ENCODE measurements at regions not wholly inside any gene's neighbourhood (a gene's known extent, or its start where the extent isn't known, plus 50 kb on each side); places are given as distances from the start of the nearest gene placed in this dataset.

- Histone ChIP-seq H3K36me3 (ENCODE audit: control insufficient read depth in 2 of 2, insufficient read depth in 2 of 2, low read length in 1 of 2) (no peaks in the 10 kb centered on the region), H3K4me1 (ENCODE audit: control insufficient read depth in 2 of 2, insufficient read depth in 2 of 2, low read length in 2 of 2) (peaks cover 0 to 4% of the 10 kb centered on the region in 2 donors), H3K9me3 (ENCODE audit: control insufficient read depth in 2 of 2, insufficient read depth in 1 of 2, low read length in 1 of 2) (no peaks in the 10 kb centered on the region), H3K27me3 (ENCODE audit: control insufficient read depth in 2 of 2, insufficient read depth in 1 of 2, low read length in 1 of 2) (peaks cover 23 to 36% of the 10 kb centered on the region in 2 donors), H3K4me3 (ENCODE audit: low read length in 2 of 2) (peak overlapping the region in 1 of 2 donors; percentile 17), H3K27ac (ENCODE audit: low read depth in 1 of 2, low read length in 1 of 2) (no peak overlapping the region)
- WGBS: 5% methylated on average over 51 of the region's 51 CpGs
- peak in 4 of 9 donors; percentile 6 to 18 (median 12) for DNase-seq (ENCODE audit: low read depth in 6 of 9, low spot score in 9 of 9)
Observed at GRCh38 chr3:24829011-24829581, 334.4 kb upstream of the THRB start.

GRCh38 chr3:24829629-24830229 is 335.1 kb upstream of the THRB start:
- Histone ChIP-seq H3K9me3 (ENCODE audit: control insufficient read depth in 2 of 2, insufficient read depth in 1 of 2, low read length in 1 of 2) (no peaks in the 10 kb centered on the region), H3K27me3 (ENCODE audit: control insufficient read depth in 2 of 2, insufficient read depth in 1 of 2, low read length in 1 of 2) (peaks cover 23 to 36% of the 10 kb centered on the region in 2 donors), H3K36me3 (ENCODE audit: control insufficient read depth in 2 of 2, insufficient read depth in 2 of 2, low read length in 1 of 2) (no peaks in the 10 kb centered on the region), H3K27ac (ENCODE audit: low read depth in 1 of 2, low read length in 1 of 2) (no peak overlapping the region), H3K4me1 (ENCODE audit: control insufficient read depth in 2 of 2, insufficient read depth in 2 of 2, low read length in 2 of 2) (peaks cover 0 to 4% of the 10 kb centered on the region in 2 donors), H3K4me3 (ENCODE audit: low read length in 2 of 2) (peak overlapping the region in 1 of 2 donors; percentile 17)
- no peak for DNase-seq (ENCODE audit: low read depth in 6 of 9, low spot score in 9 of 9)
- WGBS: 3% methylated on average over 37 of the region's 37 CpGs

- Histone ChIP-seq H3K27me3 (ENCODE audit: control insufficient read depth in 2 of 2, insufficient read depth in 1 of 2, low read length in 1 of 2) (peaks cover 23 to 36% of the 10 kb centered on the region in 2 donors), H3K9me3 (ENCODE audit: control insufficient read depth in 2 of 2, insufficient read depth in 1 of 2, low read length in 1 of 2) (no peaks in the 10 kb centered on the region)
- DNase-seq (ENCODE audit: low read depth in 6 of 9, low spot score in 9 of 9): no peak
Observed at GRCh38 chr3:24830230-24831152, 335.8 kb upstream of the THRB start.

GRCh38 chr3:24831221-24831620 is 336.6 kb upstream of the THRB start:
- DNase-seq (ENCODE audit: low read depth in 6 of 9, low spot score in 9 of 9): no peak
- Histone ChIP-seq H3K4me1 (ENCODE audit: control insufficient read depth in 2 of 2, insufficient read depth in 2 of 2, low read length in 2 of 2) (peaks cover 0 to 4% of the 10 kb centered on the region in 2 donors), H3K4me3 (ENCODE audit: low read length in 2 of 2) (no peak overlapping the region), H3K9me3 (ENCODE audit: control insufficient read depth in 2 of 2, insufficient read depth in 1 of 2, low read length in 1 of 2) (no peaks in the 10 kb centered on the region), H3K27me3 (ENCODE audit: control insufficient read depth in 2 of 2, insufficient read depth in 1 of 2, low read length in 1 of 2) (peaks cover 23 to 36% of the 10 kb centered on the region in 2 donors), H3K27ac (ENCODE audit: low read depth in 1 of 2, low read length in 1 of 2) (no peak overlapping the region), H3K36me3 (ENCODE audit: control insufficient read depth in 2 of 2, insufficient read depth in 2 of 2, low read length in 1 of 2) (no peaks in the 10 kb centered on the region)
- WGBS: 83% methylated on average over 6 of the region's 6 CpGs

More at GRCh38 chr3:24830230-24831152, 335.8 kb upstream of the THRB start:
- H3K27ac ChIP-seq (ENCODE audit: low read depth in 1 of 2, low read length in 1 of 2): no peak overlapping the region
- peaks cover 0 to 4% of the 10 kb centered on the region in 2 donors for H3K4me1 ChIP-seq (ENCODE audit: control insufficient read depth in 2 of 2, insufficient read depth in 2 of 2, low read length in 2 of 2)
- H3K4me3 ChIP-seq (ENCODE audit: low read length in 2 of 2): peak overlapping the region in 1 of 2 donors; percentile 10
- WGBS: 11% methylated on average over 35 of the region's 35 CpGs
- no peaks in the 10 kb centered on the region for H3K36me3 ChIP-seq (ENCODE audit: control insufficient read depth in 2 of 2, insufficient read depth in 2 of 2, low read length in 1 of 2)

- WGBS: 80% methylated on average over 5 of the region's 5 CpGs
Observed at GRCh38 chr3:24832891-24833290, 338.2 kb upstream of the THRB start.

GRCh38 chr3:24834442-24834841 is 339.8 kb upstream of the THRB start:
- WGBS: 87% methylated on average over 4 of the region's 4 CpGs
- no peak for DNase-seq (ENCODE audit: low read depth in 6 of 9, low spot score in 9 of 9)
- Histone ChIP-seq H3K4me1 (ENCODE audit: control insufficient read depth in 2 of 2, insufficient read depth in 2 of 2, low read length in 2 of 2) (peaks cover 0 to 4% of the 10 kb centered on the region in 2 donors), H3K36me3 (ENCODE audit: control insufficient read depth in 2 of 2, insufficient read depth in 2 of 2, low read length in 1 of 2) (no peaks in the 10 kb centered on the region), H3K27me3 (ENCODE audit: control insufficient read depth in 2 of 2, insufficient read depth in 1 of 2, low read length in 1 of 2) (peaks cover 11 to 17% of the 10 kb centered on the region in 2 donors), H3K27ac (ENCODE audit: low read depth in 1 of 2, low read length in 1 of 2) (no peak overlapping the region), H3K9me3 (ENCODE audit: control insufficient read depth in 2 of 2, insufficient read depth in 1 of 2, low read length in 1 of 2) (no peaks in the 10 kb centered on the region), H3K4me3 (ENCODE audit: low read length in 2 of 2) (no peak overlapping the region)

More at GRCh38 chr3:24832891-24833290, 338.2 kb upstream of the THRB start:
- no peak overlapping the region for H3K4me3 ChIP-seq (ENCODE audit: low read length in 2 of 2)
- peaks cover 0 to 4% of the 10 kb centered on the region in 2 donors for H3K4me1 ChIP-seq (ENCODE audit: control insufficient read depth in 2 of 2, insufficient read depth in 2 of 2, low read length in 2 of 2)
- no peak for DNase-seq (ENCODE audit: low read depth in 6 of 9, low spot score in 9 of 9)
- no peak overlapping the region for H3K27ac ChIP-seq (ENCODE audit: low read depth in 1 of 2, low read length in 1 of 2)
- H3K27me3 ChIP-seq (ENCODE audit: control insufficient read depth in 2 of 2, insufficient read depth in 1 of 2, low read length in 1 of 2): peaks cover 21 to 30% of the 10 kb centered on the region in 2 donors
- H3K36me3 ChIP-seq (ENCODE audit: control insufficient read depth in 2 of 2, insufficient read depth in 2 of 2, low read length in 1 of 2): no peaks in the 10 kb centered on the region
- no peaks in the 10 kb centered on the region for H3K9me3 ChIP-seq (ENCODE audit: control insufficient read depth in 2 of 2, insufficient read depth in 1 of 2, low read length in 1 of 2)

- Histone ChIP-seq H3K36me3 (ENCODE audit: control insufficient read depth in 2 of 2, insufficient read depth in 2 of 2, low read length in 1 of 2) (no peaks in the 10 kb centered on the region), H3K4me1 (ENCODE audit: control insufficient read depth in 2 of 2, insufficient read depth in 2 of 2, low read length in 2 of 2) (no peaks in the 10 kb centered on the region), H3K27me3 (ENCODE audit: control insufficient read depth in 2 of 2, insufficient read depth in 1 of 2, low read length in 1 of 2) (peaks cover under 1 to 6% of the 10 kb centered on the region in 2 donors), H3K27ac (ENCODE audit: low read depth in 1 of 2, low read length in 1 of 2) (no peak overlapping the region), H3K4me3 (ENCODE audit: low read length in 2 of 2) (no peak overlapping the region), H3K9me3 (ENCODE audit: control insufficient read depth in 2 of 2, insufficient read depth in 1 of 2, low read length in 1 of 2) (no peaks in the 10 kb centered on the region)
- no peak for DNase-seq (ENCODE audit: low read depth in 6 of 9, low spot score in 9 of 9)
- 87% methylated on average over 4 of the region's 4 CpGs for WGBS
Observed at GRCh38 chr3:24835510-24835909, 340.9 kb upstream of the THRB start.

- 83% methylated on average over 3 of the region's 3 CpGs for WGBS
- Histone ChIP-seq H3K9me3 (ENCODE audit: control insufficient read depth in 2 of 2, insufficient read depth in 1 of 2, low read length in 1 of 2) (no peaks in the 10 kb centered on the region), H3K4me1 (ENCODE audit: control insufficient read depth in 2 of 2, insufficient read depth in 2 of 2, low read length in 2 of 2) (no peaks in the 10 kb centered on the region), H3K27ac (ENCODE audit: low read depth in 1 of 2, low read length in 1 of 2) (no peak overlapping the region), H3K4me3 (ENCODE audit: low read length in 2 of 2) (no peak overlapping the region), H3K36me3 (ENCODE audit: control insufficient read depth in 2 of 2, insufficient read depth in 2 of 2, low read length in 1 of 2) (no peaks in the 10 kb centered on the region), H3K27me3 (ENCODE audit: control insufficient read depth in 2 of 2, insufficient read depth in 1 of 2, low read length in 1 of 2) (no peaks in the 10 kb centered on the region)
- no peak for DNase-seq (ENCODE audit: low read depth in 6 of 9, low spot score in 9 of 9)
Observed at GRCh38 chr3:24837601-24838000, 343.0 kb upstream of the THRB start.

GRCh38 chr3:24838533-24838932 is 343.9 kb upstream of the THRB start:
- H3K27me3 ChIP-seq (ENCODE audit: control insufficient read depth in 2 of 2, insufficient read depth in 1 of 2, low read length in 1 of 2): no peaks in the 10 kb centered on the region
- no peak for DNase-seq (ENCODE audit: low read depth in 6 of 9, low spot score in 9 of 9)
- no peak overlapping the region for H3K27ac ChIP-seq (ENCODE audit: low read depth in 1 of 2, low read length in 1 of 2)
- no peak overlapping the region for H3K4me3 ChIP-seq (ENCODE audit: low read length in 2 of 2)
- H3K9me3 ChIP-seq (ENCODE audit: control insufficient read depth in 2 of 2, insufficient read depth in 1 of 2, low read length in 1 of 2): no peaks in the 10 kb centered on the region
- H3K36me3 ChIP-seq (ENCODE audit: control insufficient read depth in 2 of 2, insufficient read depth in 2 of 2, low read length in 1 of 2): no peaks in the 10 kb centered on the region
- H3K4me1 ChIP-seq (ENCODE audit: control insufficient read depth in 2 of 2, insufficient read depth in 2 of 2, low read length in 2 of 2): no peaks in the 10 kb centered on the region

All from thymus (tissue), 11 donors.